Uterus (tissue), 3 donors: ENCODE measurements at regions not wholly inside any gene's neighbourhood (a gene's known extent, or its start where the extent isn't known, plus 50 kb on each side); places are given as distances from the start of the nearest gene placed in this dataset.

Source experiments
- DNase-seq, 2 donors: peaks; one replicate each; pipeline ENCODE4 v3.0.0-alpha.2; 2019 to 2020
- H3K27ac ChIP-seq, 2 donors: fragments of 200-600 bp; sonication (generic); 1 replicate in 1 of 2; 2 replicates in 1 of 2; pipeline ENCODE4 v1.5.1; 2016 to 2018
- H3K27me3 ChIP-seq, 2 donors: fragments of 200-600 bp; sonication (generic); one replicate each; pipeline ENCODE4 v1.5.1; 2018 to 2019; ENCODE audit warnings: control low read depth in 1 of 2
- H3K36me3 ChIP-seq, 2 donors: fragments of 200-600 bp; sonication (generic); one replicate each; pipeline ENCODE4 v1.5.1; 2019; ENCODE audit warnings: control low read depth in 1 of 2
- H3K4me1 ChIP-seq, 2 donors: fragments of 200-600 bp; sonication (generic); one replicate each; pipeline ENCODE4 v1.5.1; 2018 to 2019; ENCODE audit warnings: control low read depth in 1 of 2
- H3K4me3 ChIP-seq, 2 donors: fragments of 200-600 bp; sonication (generic); 1 replicate in 1 of 2; 2 replicates in 1 of 2; pipeline ENCODE4 v1.5.1; 2018 to 2019; ENCODE audit warnings: mild to moderate bottlenecking in 1 of 2
- H3K9me3 ChIP-seq, 2 donors: fragments of 200-600 bp; sonication (generic); one replicate each; pipeline ENCODE4 v1.5.1; 2019; ENCODE audit warnings: control low read depth in 1 of 2
- POLR2A ChIP-seq, 2 donors: fragments of 450-650 bp; IDR thresholded peaks; one replicate each; pipeline ENCODE4 v1.6.1; 2016; ENCODE audit warnings: antibody characterized with exemption in 2 of 2, mild to moderate bottlenecking in 1 of 2, moderate library complexity in 1 of 2
- intact Hi-C: fragments of 100-400 bp; cut with DNase I; formaldehyde crosslinking; loops from one replicate; pipeline ENCODE4 v1.15.1; 2023; ENCODE audit warnings: low total_unique reads
- TF ChIP-seq, protein P1 (sequence below), 4 experiments: fragments of 200-600 bp in 2 of 4; fragments of 450-650 bp in 2 of 4; sonication (generic) in 2 of 4; IDR thresholded peaks; one replicate each; pipeline ENCODE4 v1.5.1; 2016 to 2019; ENCODE audit warnings: antibody characterized with exemption in 4 of 4, mild to moderate bottlenecking in 2 of 4, moderate library complexity in 1 of 4
- donor health status: DM: yes; HTN: yes; CAD: no.

DNA sequence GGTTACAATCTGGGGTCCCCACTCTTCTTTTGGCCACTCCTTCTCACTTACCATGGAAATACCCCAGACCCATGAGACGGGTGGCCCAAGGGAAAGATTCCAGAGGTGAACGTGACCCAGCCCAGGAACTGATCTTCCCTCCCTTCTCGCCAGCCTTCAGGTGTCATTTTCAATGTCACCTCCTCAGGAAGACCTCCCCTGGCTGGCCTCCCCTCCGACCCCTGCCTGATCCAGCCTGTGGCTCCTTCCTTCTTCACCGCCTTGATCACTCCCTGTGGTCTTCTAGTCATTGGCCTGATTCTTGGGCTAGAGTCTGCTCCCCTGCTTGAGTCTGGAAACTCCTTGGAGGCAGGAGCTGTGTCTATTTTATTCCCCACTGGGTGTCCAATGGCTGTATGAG is 146.1 kb downstream of the SMAD6 start:
- peaks cover 0 to 9% of the 10 kb centered on the region in 2 donors for H3K4me1 ChIP-seq
- TF ChIP-seq POLR2A (IDR thresholded peaks at IDR 0.05) = no peak
- TF ChIP-seq, protein P1, sequence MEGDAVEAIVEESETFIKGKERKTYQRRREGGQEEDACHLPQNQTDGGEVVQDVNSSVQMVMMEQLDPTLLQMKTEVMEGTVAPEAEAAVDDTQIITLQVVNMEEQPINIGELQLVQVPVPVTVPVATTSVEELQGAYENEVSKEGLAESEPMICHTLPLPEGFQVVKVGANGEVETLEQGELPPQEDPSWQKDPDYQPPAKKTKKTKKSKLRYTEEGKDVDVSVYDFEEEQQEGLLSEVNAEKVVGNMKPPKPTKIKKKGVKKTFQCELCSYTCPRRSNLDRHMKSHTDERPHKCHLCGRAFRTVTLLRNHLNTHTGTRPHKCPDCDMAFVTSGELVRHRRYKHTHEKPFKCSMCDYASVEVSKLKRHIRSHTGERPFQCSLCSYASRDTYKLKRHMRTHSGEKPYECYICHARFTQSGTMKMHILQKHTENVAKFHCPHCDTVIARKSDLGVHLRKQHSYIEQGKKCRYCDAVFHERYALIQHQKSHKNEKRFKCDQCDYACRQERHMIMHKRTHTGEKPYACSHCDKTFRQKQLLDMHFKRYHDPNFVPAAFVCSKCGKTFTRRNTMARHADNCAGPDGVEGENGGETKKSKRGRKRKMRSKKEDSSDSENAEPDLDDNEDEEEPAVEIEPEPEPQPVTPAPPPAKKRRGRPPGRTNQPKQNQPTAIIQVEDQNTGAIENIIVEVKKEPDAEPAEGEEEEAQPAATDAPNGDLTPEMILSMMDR (IDR thresholded peaks at IDR 0.05) = no peak
- no peak for DNase-seq
- H3K27ac ChIP-seq = no peak overlapping the region
- H3K27me3 ChIP-seq = no peaks in the 10 kb centered on the region
- no peaks in the 10 kb centered on the region for H3K9me3 ChIP-seq
- intact Hi-C loops = loop anchor here (5.0 kb wide), 1 partner anchor 146 kb away; the partner anchor contains the start of gene SMAD6
- no peak overlapping the region for H3K4me3 ChIP-seq
- no peaks in the 10 kb centered on the region for H3K36me3 ChIP-seq

DNA sequence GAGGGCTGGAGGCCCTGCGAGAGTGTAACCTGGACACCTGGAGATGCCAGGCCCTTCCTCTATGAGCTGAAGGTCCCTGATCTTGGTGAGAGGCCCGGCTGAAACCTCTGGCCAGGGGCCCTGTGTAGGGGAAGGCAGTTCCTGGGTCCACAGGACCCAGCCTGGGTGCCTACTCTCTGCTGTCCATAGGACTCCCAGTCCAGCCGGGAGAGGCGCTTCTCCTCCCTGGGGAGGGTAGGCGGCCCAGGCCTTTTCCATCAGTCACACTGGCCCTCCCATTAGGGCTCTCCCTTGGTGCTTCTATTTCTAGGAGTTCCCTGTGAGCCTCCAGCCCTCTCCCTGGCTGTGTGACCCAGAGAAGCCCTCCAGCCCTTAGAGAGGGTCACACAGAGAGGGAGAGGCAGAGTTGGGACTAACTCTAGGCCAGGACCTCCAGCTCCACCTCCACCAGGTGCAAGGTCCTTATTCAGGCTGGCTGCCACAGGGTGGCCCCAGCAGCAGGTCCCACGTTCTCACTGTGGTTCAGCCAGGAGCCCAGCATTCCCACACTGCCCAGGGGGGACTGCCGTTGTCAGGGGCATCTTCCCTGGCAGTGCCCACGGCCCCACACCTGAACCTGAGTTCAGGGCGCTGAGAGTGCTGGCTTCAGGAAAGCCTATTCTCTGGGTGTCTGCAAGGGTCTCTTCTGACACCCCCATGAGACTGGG is 146.8 kb downstream of the SMAD6 start:
- TF ChIP-seq POLR2A (IDR thresholded peaks at IDR 0.05) = no peak
- TF ChIP-seq, protein P1 (IDR thresholded peaks at IDR 0.05) = no peak
- Histone ChIP-seq H3K4me1 (peaks cover 0 to 9% of the 10 kb centered on the region in 2 donors), H3K4me3 (no peak overlapping the region), H3K27ac (peak overlapping the region in 1 of 2 donors; percentile 86), H3K36me3 (no peaks in the 10 kb centered on the region), H3K27me3 (no peaks in the 10 kb centered on the region), H3K9me3 (no peaks in the 10 kb centered on the region)
- intact Hi-C loops = loop anchor here (5.0 kb wide), 1 partner anchor 147 kb away; the partner anchor contains the start of gene SMAD6
- DNase-seq = no peak

DNA sequence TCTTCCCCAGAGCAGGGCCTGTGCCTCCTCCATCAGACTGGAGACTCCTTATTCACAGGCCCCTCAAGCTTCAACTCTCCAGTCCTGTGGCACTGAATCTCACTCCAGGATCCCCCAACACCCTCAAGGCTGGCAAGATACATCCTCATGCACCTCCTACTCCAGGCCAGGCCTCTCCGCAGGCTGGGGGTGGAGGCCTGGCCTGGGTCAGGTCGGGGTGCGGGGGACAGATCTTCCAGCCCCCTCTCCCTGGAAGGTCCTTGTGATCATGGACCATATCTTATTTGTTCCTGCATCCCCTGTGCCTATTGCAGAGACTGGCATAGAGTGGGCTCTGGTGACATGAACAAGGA is 147.3 kb downstream of the SMAD6 start:
- peaks cover 0 to 9% of the 10 kb centered on the region in 2 donors for H3K4me1 ChIP-seq
- DNase-seq = no peak
- H3K36me3 ChIP-seq = no peaks in the 10 kb centered on the region
- intact Hi-C loops = loop anchor here (5.0 kb wide), 1 partner anchor 147 kb away; the partner anchor contains the start of gene SMAD6
- H3K27me3 ChIP-seq = no peaks in the 10 kb centered on the region
- TF ChIP-seq, protein P1 (IDR thresholded peaks at IDR 0.05) = no peak
- no peak for TF ChIP-seq POLR2A (IDR thresholded peaks at IDR 0.05)
- H3K9me3 ChIP-seq = no peaks in the 10 kb centered on the region
- peak overlapping the region; percentile 79 to 86 for H3K27ac ChIP-seq
- no peak overlapping the region for H3K4me3 ChIP-seq

DNA sequence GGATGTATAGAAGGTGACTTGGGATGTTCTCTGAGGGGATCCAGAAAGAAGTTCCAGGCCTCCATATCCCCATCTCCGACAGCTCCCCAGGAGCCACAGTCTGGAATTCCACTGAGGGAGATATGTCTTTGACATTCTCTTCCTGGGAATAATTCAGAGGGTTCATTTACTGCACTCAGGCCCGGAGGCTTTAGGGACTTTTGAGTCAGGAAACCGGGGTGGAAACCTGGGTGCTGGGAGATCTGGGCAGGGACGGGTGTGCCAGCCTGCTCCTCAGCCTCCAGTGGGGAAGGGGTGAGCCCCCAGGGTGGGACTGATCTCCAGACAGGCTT is 147.7 kb downstream of the SMAD6 start:
- Histone ChIP-seq H3K27me3 (no peaks in the 10 kb centered on the region), H3K36me3 (no peaks in the 10 kb centered on the region), H3K27ac (peak overlapping the region; percentile 79 to 86), H3K9me3 (no peaks in the 10 kb centered on the region), H3K4me3 (no peak overlapping the region), H3K4me1 (peaks cover 0 to 9% of the 10 kb centered on the region in 2 donors)
- no peak for TF ChIP-seq POLR2A (IDR thresholded peaks at IDR 0.05)
- TF ChIP-seq, protein P1 (IDR thresholded peaks at IDR 0.05) = no peak
- intact Hi-C loops = loop anchor here (5.0 kb wide), 3 partner anchors 72 to 232 kb away; partner anchors contain the start of gene SMAD6
- DNase-seq = no peak
